ENCODE measurements at regions not wholly inside any gene's neighbourhood (a gene's known extent, or its start where the extent isn't known, plus 50 kb on each side); places are given as distances from the start of the nearest gene placed in this dataset.

- no peaks in the 10 kb centered on the region for H3K9me2 ChIP-seq (replicated peaks; ENCODE audit: insufficient read depth, low read length)
- no peak overlapping the region for H3K4me2 ChIP-seq (ENCODE audit: low read depth, low read length, poor library complexity, severe bottlenecking)
- H3K4me3 ChIP-seq (ENCODE audit: insufficient read depth, low read length, poor library complexity, severe bottlenecking), result no peak overlapping the region
- H4K20me1 ChIP-seq (ENCODE audit: low read depth, low read length), result no peaks in the 10 kb centered on the region
- H2AFZ ChIP-seq (ENCODE audit: low read depth, low read length, severe bottlenecking), result no peak overlapping the region
- H3K36me3 ChIP-seq (ENCODE audit: low read length), result no peaks in the 10 kb centered on the region
- no peaks in the 10 kb centered on the region for H3K79me2 ChIP-seq (ENCODE audit: insufficient read depth, low read length)
- H3K27ac ChIP-seq (ENCODE audit: low read depth, low read length), result no peak overlapping the region
- TF ChIP-seq CTCF (IDR thresholded peaks at IDR 0.05; ENCODE audit: insufficient read depth, low read length, poor library complexity, severe bottlenecking), result no peak
- TF ChIP-seq EZH2phosphoT487 (conservative IDR thresholded peaks at IDR 0.05; ENCODE audit: low read length), result no peak
- H3K27me3 ChIP-seq (ENCODE audit: low read length), result no peaks in the 10 kb centered on the region
- no peaks in the 10 kb centered on the region for H3K9me3 ChIP-seq (ENCODE audit: insufficient read depth, low read length)
- no peak overlapping the region for H3K9ac ChIP-seq (ENCODE audit: low read length)
- no peaks in the 10 kb centered on the region for H3F3A ChIP-seq (ENCODE audit: insufficient read depth)
Observed at GRCh38 chr5:68114378-68115040, 101.0 kb upstream of the PIK3R1 start.

GRCh38 chr5:68112658-68113057 lies 102.9 kb upstream of the PIK3R1 start:
- H2AFZ ChIP-seq (ENCODE audit: low read depth, low read length, severe bottlenecking), result no peak overlapping the region
- no peak for TF ChIP-seq CTCF (IDR thresholded peaks at IDR 0.05; ENCODE audit: insufficient read depth, low read length, poor library complexity, severe bottlenecking)
- no peak for TF ChIP-seq EZH2phosphoT487 (conservative IDR thresholded peaks at IDR 0.05; ENCODE audit: low read length)
- no peak overlapping the region for H3K4me2 ChIP-seq (ENCODE audit: low read depth, low read length, poor library complexity, severe bottlenecking)
- no peaks in the 10 kb centered on the region for H3K79me2 ChIP-seq (ENCODE audit: insufficient read depth, low read length)
- H3K9me2 ChIP-seq (replicated peaks; ENCODE audit: insufficient read depth, low read length), result no peaks in the 10 kb centered on the region
- no peak overlapping the region for H3K4me3 ChIP-seq (ENCODE audit: insufficient read depth, low read length, poor library complexity, severe bottlenecking)
- no peaks in the 10 kb centered on the region for H3F3A ChIP-seq (ENCODE audit: insufficient read depth)
- H3K27ac ChIP-seq (ENCODE audit: low read depth, low read length), result no peak overlapping the region
- H3K27me3 ChIP-seq (ENCODE audit: low read length), result no peaks in the 10 kb centered on the region
- no peaks in the 10 kb centered on the region for H4K20me1 ChIP-seq (ENCODE audit: low read depth, low read length)
- H3K9ac ChIP-seq (ENCODE audit: low read length), result no peak overlapping the region
- H3K36me3 ChIP-seq (ENCODE audit: low read length), result no peaks in the 10 kb centered on the region
- H3K9me3 ChIP-seq (ENCODE audit: insufficient read depth, low read length), result no peaks in the 10 kb centered on the region

- TF ChIP-seq EZH2phosphoT487 (conservative IDR thresholded peaks at IDR 0.05; ENCODE audit: low read length) (no peak), CTCF (IDR thresholded peaks at IDR 0.05; ENCODE audit: insufficient read depth, low read length, poor library complexity, severe bottlenecking) (no peak)
- no peaks in the 10 kb centered on the region for H3K9me2 ChIP-seq (replicated peaks; ENCODE audit: insufficient read depth, low read length)
- no peak overlapping the region for H3K27ac ChIP-seq (ENCODE audit: low read depth, low read length)
- no peak overlapping the region for H2AFZ ChIP-seq (ENCODE audit: low read depth, low read length, severe bottlenecking)
- H3K36me3 ChIP-seq (ENCODE audit: low read length), result no peaks in the 10 kb centered on the region
- H3K4me2 ChIP-seq (ENCODE audit: low read depth, low read length, poor library complexity, severe bottlenecking), result no peak overlapping the region
- H3K9ac ChIP-seq (ENCODE audit: low read length), result no peak overlapping the region
- H3K9me3 ChIP-seq (ENCODE audit: insufficient read depth, low read length), result no peaks in the 10 kb centered on the region
- no peaks in the 10 kb centered on the region for H4K20me1 ChIP-seq (ENCODE audit: low read depth, low read length)
- H3F3A ChIP-seq (ENCODE audit: insufficient read depth), result no peaks in the 10 kb centered on the region
- no peak overlapping the region for H3K4me3 ChIP-seq (ENCODE audit: insufficient read depth, low read length, poor library complexity, severe bottlenecking)
- H3K79me2 ChIP-seq (ENCODE audit: insufficient read depth, low read length), result no peaks in the 10 kb centered on the region
- H3K27me3 ChIP-seq (ENCODE audit: low read length), result no peaks in the 10 kb centered on the region
Observed at GRCh38 chr5:68110894-68111293, 104.7 kb upstream of the PIK3R1 start.
